ENCODE measurements at regions not wholly inside any gene's neighbourhood (a gene's known extent, or its start where the extent isn't known, plus 50 kb on each side); places are given as distances from the start of the nearest gene placed in this dataset.

DNA sequence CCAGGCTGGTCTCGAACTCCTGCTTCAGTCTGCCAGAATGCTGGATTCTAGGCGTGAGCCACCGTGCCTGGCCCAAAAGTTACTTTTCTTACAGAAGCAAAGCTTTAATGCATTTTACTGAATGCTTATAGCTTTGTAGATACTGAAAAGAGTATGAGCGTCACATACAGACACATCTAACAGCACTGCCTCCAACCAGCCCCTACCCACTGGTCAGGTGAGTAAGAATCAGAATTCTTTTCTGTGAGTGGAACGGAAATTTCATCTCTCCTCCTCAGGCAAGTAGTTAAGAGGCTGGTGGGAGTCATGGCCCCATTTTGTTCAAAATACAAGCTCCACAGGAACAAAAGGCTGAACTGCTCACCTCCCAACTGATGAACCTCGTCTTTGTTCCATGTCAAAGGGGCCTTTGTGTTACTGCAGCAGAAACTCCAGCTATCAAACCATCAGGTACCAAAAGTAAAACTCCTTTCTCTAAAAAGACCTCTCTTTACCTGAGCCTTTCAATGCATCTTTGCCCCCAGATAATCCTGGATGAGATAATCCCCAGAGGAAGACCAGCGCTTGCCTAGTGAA, 92.4 kb upstream of the RPH3AL start:
- no peak for TF ChIP-seq POLR2A (IDR thresholded peaks at IDR 0.05; ENCODE audit: low read depth, low read length)
- TF ChIP-seq TAF1 (IDR thresholded peaks at IDR 0.05; ENCODE audit: borderline replicate concordance, low read depth, low read length) = no peak
- no peak for TF ChIP-seq POLR2AphosphoS5 (IDR thresholded peaks at IDR 0.05; ENCODE audit: low read depth, low read length)
